ENCODE measurements at regions not wholly inside any gene's neighbourhood (a gene's known extent, or its start where the extent isn't known, plus 50 kb on each side); places are given as distances from the start of the nearest gene placed in this dataset.

GRCh38 chr1:113282893-113283285 lies 107.4 kb upstream of the MAGI3 start (continued):
- TF ChIP-seq NRF1 (IDR thresholded peaks at IDR 0.05; ENCODE audit: low read depth, low read length), result no peak

GRCh38 chr1:113283914-113284313 lies 106.4 kb upstream of the MAGI3 start:
- POLR2A ChIA-PET (ENCODE audit: partially characterized antibody), result no interaction called here

More at GRCh38 chr1:113283914-113284313, 106.4 kb upstream of the MAGI3 start:
- H3K27ac ChIP-seq (ENCODE audit: low read depth, low read length), result no peak overlapping the region
- H3K9me3 ChIP-seq (ENCODE audit: insufficient read depth in 2 of 2, low read depth in 1 of 2, low read length in 1 of 2), result no peaks in the 10 kb centered on the region
- H3K27me3 ChIP-seq (replicated peaks in 1 of 4; ENCODE audit: control insufficient read depth in 3 of 4, extremely low read depth in 1 of 4, insufficient read depth in 3 of 4, low read length in 3 of 4), result no peaks in the 10 kb centered on the region
- DNase-seq (ENCODE audit: low read depth in 1 of 2, low spot score in 2 of 2) (no peak), FAIRE-seq (no peak)
- no peaks in the 10 kb centered on the region for H3K36me3 ChIP-seq (ENCODE audit: control insufficient read depth in 2 of 4, insufficient read depth in 4 of 4, low read length in 3 of 4)
- no peak overlapping the region for H3K14ac ChIP-seq (ENCODE audit: insufficient read length)
- no peak overlapping the region for H3K4me2 ChIP-seq (ENCODE audit: insufficient read depth in 1 of 2, low read depth in 2 of 2, low read length in 2 of 2)
- TF ChIP-seq SP4 (IDR thresholded peaks at IDR 0.05; ENCODE audit: low read length) (no peak), JUN (IDR thresholded peaks at IDR 0.05; ENCODE audit: low read depth, low read length) (no peak), ZNF274 (IDR thresholded peaks at IDR 0.05; ENCODE audit: borderline replicate concordance, extremely low read depth, low read length) (no peak), E2F6 (IDR thresholded peaks at IDR 0.05) (no peak), EZH2 (IDR thresholded peaks at IDR 0.05; ENCODE audit: low read depth, low read length, severe bottlenecking) (no peak), CREB1 (IDR thresholded peaks at IDR 0.05) (no peak), CBX5 (IDR thresholded peaks at IDR 0.05; ENCODE audit: low read depth, low read length) (no peak), USF2 (IDR thresholded peaks at IDR 0.05; ENCODE audit: low read length) (no peak)
- no peak overlapping the region for H3K9ac ChIP-seq (replicated peaks in 1 of 4; ENCODE audit: extremely low read depth in 1 of 4, low read depth in 3 of 4, low read length in 3 of 4)
- H2BK120ac ChIP-seq (replicated peaks; ENCODE audit: low read depth, low read length), result no peak overlapping the region
- no peak overlapping the region for H4K8ac ChIP-seq (ENCODE audit: extremely low read depth, insufficient read depth, low read length)
- H3K18ac ChIP-seq (ENCODE audit: extremely low read depth, low read length), result no peak overlapping the region
- no peaks in the 10 kb centered on the region for H3K79me1 ChIP-seq (ENCODE audit: low read depth, low read length)
- no peaks in the 10 kb centered on the region for H3K4me1 ChIP-seq (replicated peaks in 1 of 4; ENCODE audit: control insufficient read depth in 3 of 4, insufficient read depth in 4 of 4, low read length in 3 of 4)
- no peak overlapping the region for H2BK15ac ChIP-seq (ENCODE audit: low read length)
- no peak overlapping the region for H3K4ac ChIP-seq (replicated peaks; ENCODE audit: insufficient read length, low read depth, low read length)
- no peak overlapping the region for H3K23ac ChIP-seq (ENCODE audit: insufficient read length)
- no peaks in the 10 kb centered on the region for H4K20me1 ChIP-seq (replicated peaks in 1 of 2; ENCODE audit: control insufficient read depth in 1 of 2, insufficient read depth in 2 of 2, low read length in 2 of 2)
- H2BK20ac ChIP-seq (ENCODE audit: low read length), result no peak overlapping the region
- no peak overlapping the region for H4K91ac ChIP-seq (replicated peaks; ENCODE audit: insufficient read length, low read length)
- no peaks in the 10 kb centered on the region for H3K23me2 ChIP-seq (ENCODE audit: low read depth, low read length)
- no peaks in the 10 kb centered on the region for H3K79me2 ChIP-seq (ENCODE audit: control insufficient read depth in 1 of 2, insufficient read depth in 2 of 2, low read length in 2 of 2)
- no peak overlapping the region for H3K56ac ChIP-seq (replicated peaks; ENCODE audit: insufficient read length, low read depth, low read length)
- H2BK5ac ChIP-seq (ENCODE audit: low read depth, low read length), result no peak overlapping the region
- H2AFZ ChIP-seq (ENCODE audit: low read length), result no peak overlapping the region
- no peak overlapping the region for H2AK5ac ChIP-seq (ENCODE audit: low read depth, low read length)
- H3K4me3 ChIP-seq (ENCODE audit: extremely low read depth in 1 of 4, insufficient read depth in 2 of 4, low read depth in 3 of 4, low read length in 4 of 4), result no peak overlapping the region
- CTCF ChIA-PET (ENCODE audit: partially characterized antibody), result no interaction called here
- no peak overlapping the region for H2BK12ac ChIP-seq (ENCODE audit: low read depth, low read length)
- H4K5ac ChIP-seq (ENCODE audit: insufficient read length, low read depth, low read length), result no peak overlapping the region

Measured in H1 (cell line).